HG02610 (cell line): ENCODE measurements at regions not wholly inside any gene's neighbourhood (a gene's known extent, or its start where the extent isn't known, plus 50 kb on each side); places are given as distances from the start of the nearest gene placed in this dataset.
"Not testable (repeated sequence)": the region's sequence is repeated elsewhere in the genome, so short reads cannot be mapped to it uniquely, and the experiment has no call there.

ENCODE experiments used
- ATAC-seq: cut with Tn5 transposase; IDR thresholded peaks from one replicate; pipeline ENCODE4 v1.9.1; 2021; ENCODE audit warnings: mild to moderate bottlenecking, moderate library complexity; ENCODE audit not compliant: unreplicated experiment

DNA sequence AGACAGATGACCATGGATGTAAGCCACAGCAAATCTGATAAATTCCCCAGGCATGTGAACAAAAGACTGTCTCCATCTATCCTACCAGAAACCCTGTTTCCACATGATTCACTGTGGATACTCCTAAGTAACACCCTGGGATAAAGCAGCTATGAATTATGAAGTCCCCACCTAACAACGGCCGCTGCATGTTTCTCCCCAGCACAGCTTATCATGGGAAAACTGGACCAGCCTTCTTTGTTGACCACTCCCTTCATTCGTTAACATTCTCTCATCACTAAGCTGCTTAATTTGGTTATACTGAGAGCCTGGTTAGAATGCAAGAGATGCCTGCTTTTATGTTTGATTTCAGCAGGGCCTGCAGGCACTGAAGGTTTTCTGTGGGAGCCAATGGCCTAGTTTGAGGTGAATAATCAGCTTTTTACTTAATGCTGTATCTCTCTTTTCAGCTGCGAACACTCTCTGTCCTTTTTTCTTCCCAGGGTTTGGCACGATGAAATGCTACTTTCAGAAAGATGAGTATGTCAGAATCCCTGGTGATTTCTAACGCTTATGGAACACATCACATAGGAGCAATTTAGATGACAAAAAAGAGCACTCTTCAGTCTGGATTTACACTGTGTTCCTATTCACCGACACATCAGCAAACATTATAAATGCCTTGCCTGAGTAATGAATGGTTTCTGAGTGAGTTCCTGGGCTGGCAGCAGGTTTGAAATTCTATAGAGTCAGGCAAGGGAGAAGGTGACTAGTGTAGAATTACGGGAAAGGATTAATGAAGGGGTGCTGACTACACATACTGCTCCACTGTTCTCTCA lies 318.4 kb upstream of the ZNF608 start:
- ATAC-seq = no peak

DNA sequence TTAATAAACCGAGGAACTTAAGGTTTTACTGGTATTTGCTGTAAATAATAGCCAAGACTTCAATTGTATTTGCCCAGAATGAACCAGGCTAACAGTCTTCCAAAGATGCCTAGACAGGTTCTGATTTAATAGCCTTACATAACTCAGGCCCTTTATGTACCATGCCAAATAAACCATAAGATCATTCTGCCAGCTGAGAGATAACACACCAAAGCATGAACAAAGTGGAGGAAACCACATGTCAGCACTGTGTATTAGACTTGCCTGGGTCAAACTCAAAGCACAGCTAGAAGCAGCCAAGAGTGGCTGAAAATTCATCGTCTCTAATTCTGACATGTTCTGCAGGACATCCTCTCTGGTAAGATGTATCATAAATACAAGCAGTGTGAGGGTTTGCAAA lies 319.3 kb upstream of the ZNF608 start:
- ATAC-seq = no peak

DNA sequence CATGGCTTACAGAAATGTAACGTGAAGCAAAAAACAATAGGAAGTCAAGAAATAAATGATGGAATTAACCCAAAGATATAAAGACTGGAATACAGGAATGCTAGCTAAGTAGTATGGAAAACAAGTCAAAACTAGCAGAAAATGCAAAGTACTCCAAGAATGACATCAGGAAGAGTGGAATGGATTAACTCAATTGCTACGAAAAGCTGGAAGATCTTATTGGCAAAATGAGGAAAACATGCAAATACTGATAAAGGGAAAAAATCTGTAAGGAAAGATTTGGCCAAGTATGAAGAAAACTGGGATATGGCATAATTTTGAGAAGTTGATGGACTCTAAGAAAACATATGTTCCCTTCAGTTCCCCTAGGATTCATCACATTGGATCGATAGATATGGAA lies 324.5 kb upstream of the ZNF608 start:
- ATAC-seq = no peak

DNA sequence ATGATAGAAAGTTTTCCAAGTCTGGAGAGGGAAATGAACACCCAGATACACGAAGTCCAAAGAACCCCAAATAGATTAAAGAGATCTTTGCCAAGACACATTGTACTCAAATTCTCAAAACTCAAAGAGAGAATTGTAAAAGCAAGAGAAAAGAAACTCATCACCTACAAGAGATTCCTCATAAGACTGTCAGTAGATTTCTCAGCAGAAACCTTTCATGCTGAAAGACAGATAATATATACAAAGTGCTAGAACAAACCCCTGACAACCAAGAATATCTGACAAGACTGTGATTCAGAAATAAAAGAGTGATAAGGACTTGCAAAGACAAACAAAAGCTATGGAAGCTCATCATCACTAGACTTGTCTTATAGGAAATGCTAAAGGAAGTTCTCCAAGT lies 326.7 kb upstream of the ZNF608 start:
- no peak for ATAC-seq

DNA sequence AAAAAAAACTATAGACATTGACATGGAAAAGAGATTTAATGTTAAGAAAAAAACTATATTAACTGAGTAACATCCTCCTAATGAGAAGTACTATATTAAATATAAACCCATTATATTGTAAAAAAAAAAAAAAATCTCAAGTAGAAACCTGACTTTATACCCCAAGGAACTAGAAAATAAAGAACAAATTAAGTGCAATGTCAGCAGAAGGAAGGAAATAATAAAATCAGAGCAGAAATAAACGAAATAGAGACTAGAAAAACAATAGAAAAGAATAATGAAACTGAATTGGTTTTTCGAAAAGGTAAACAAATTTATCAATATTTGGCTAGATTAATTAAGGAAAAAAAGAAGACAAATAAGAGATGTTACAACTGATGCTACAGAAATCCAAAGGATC lies 329.1 kb upstream of the ZNF608 start:
- ATAC-seq = no peak

DNA sequence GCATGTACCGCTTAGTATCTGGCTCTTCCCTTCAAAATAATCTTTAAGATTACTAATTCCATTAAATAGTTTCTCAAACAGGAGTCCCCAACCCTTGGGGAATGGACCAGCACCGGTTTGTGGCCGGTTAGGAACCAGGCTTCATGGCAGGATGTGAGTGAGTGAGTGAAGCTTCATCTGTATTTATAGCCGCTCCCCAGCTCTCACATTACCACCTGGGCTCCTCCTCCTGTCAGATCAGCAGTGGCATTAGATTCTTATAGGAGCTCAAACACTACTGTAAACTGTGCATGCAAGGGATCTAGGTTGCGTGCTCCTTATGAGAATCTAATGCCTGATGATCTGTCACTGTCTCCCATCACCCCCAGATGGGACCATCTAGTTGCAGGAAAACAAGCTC lies 332.6 kb upstream of the ZNF608 start:
- not testable (repeated sequence) for ATAC-seq

DNA sequence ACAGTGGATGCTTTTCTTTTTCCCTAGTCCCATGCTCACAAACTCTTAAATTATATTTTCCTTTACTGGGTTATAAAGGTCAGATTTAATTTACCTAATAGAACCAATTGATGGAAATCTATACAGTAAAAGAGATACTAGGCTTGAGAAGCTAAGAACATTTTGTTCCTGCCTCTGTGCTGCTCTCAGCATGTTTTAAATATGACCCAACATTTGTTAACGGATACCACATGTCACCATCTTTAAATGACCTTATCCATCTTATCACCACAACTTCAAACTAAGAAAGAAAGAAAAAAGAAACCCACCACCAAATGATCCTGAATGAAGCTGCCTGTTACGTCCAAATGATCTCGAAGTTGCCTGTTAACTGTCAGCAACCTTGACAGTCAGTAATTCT lies 334.7 kb upstream of the ZNF608 start:
- no peak for ATAC-seq

DNA sequence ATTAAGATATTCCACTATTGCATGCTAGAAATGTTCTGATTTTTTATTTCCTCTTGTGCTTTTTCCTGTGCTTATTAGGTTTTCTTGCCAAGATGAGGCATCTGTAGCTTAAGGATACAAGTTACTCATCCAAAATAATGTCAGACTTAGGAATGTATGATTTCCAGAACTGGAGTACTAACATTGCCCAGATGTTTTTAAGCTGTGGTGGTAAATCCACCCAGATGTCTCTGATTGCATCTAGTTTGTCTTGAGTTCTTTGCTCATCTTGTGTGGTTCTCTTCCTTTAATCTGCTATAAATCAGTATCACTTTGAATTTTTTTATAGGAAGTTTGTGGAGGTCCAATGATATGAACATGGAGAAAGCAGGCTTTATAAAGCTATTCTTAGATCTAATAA lies 337.5 kb upstream of the ZNF608 start:
- ATAC-seq = no peak

DNA sequence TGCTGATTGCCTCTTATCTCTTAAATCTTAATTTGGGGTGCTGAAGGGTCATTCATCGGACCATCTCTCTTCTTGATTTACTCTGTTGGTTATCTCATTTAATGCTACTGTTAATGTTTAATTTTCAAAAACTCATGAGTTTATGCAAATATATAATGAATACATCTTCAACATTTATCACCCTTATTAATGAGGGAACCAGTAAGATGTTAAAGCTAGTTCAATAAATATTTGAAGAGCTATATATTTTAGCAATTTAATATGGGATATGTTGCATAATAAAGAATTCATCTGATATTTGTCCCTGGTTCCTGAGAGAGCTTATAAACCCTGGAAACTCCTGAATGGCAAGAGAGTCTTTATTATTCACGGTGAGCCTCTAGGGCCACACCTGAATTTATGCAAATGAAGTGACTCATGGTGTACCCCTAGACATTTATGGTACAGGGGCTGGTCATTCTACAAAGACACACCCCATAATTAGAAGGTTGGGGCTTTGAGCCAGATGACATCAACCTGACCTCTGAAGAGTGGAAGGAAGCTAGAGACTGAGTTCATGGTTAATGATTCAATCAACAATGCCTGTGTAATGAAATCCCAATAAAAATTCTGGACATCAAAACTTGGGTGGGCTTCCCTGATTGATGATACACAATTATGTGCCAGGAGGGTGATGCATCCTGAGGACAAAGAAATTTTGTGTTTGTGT lies 339.5 kb upstream of the ZNF608 start:
- no peak for ATAC-seq

DNA sequence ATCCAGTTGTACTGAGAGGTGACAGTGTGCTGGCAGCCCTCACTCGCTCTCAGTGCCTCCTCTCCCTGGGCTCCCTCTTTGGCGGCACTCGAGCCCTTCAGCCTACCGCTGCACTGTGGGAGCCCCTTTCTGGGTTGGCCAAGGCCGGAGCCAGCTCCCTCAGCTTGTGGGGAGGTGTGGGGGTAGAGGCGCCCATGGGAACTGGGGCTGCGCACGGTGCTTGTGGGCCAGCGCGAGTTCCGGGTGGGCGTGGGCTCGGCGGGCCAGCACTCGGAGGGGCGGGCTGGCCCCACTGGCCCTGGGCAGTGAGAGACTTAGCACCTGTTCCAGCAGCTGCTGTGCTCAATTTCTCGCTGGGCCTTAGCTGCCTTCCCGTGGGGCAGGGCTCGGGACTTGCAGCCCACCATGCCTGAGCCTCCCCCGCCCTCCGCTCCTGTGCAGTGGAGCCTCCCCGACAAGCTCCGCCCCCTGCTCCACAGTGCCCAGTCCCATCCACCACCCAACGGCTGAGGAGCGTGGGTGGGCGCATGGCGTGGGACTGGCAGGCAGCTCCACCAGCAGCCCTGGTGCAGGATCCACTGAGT lies 342.2 kb upstream of the ZNF608 start:
- no peak for ATAC-seq

DNA sequence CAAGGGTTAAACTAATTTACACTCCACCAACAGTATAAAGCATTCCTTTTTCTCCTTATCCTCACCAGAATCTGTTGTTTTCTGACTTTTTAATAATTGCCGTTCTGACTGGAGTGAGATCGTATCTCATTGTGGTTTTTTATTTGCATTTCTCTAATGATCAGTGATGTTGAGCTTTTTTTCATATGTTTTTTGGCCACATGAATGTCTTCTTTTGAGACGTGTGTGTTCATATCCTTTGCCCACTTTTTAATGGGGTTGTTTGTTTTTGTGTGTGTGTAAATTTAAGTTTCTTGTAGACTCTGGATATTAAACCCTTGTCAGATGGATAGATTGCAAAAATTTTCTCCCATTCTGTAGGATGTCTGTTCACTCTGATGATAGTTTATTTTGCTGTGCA lies 345.7 kb upstream of the ZNF608 start:
- not testable (repeated sequence) for ATAC-seq

DNA sequence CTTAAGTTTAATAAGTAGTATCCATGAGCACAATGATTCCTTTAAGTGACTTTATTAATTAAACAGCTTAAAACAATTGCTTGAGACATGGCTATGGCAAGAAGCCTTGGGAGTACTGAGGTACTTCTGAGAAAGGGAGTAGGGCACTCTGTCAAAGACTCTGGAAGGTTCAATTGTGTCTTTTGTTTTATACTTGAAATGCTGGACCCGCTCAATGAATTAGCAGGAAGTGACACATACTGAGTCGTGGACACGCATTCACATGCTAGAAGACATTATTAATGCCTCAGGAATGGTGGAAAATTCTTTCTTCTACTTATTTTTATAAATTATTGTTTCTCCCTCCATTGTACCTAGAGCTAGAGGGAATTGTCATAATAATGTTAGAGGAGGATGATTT lies 347.3 kb upstream of the ZNF608 start:
- ATAC-seq = no peak

DNA sequence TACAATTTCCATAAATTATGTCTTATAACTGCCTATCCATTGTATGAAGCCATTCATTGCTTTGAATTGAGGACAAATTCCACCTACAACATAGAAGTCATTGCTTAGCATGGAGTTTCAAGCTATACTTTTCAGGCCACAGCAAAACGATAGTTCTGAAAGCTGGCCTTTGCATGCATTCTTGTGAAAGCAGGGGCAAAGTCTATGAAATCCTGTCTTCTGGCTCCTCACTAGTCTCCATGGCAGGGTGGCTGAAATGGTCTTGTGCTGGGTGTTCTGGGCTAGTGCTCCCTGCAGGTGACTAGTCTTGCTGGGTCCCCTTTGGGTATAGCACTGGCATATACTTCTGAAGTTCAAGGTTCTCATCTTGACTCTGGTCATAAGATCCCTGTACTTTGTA lies 353.9 kb upstream of the ZNF608 start:
- no peak for ATAC-seq

DNA sequence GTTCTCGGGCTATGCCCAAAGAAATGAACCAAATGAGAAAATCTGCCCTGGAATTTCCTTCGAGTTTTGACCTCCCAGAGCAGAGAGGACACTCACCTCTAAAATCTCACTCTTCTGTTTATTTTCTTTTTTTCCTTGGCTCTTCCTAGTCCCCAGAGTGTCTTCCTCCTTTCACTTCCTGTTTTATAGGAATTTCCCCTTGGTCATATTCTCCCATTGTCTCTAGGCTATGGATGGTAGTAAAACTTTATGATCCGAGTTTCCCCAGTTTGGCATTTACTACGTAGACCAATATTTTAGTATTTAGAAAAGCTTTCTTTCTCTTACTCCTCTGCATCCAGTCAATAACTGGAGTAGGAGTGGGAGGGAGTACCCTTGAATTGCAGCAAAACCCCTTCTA lies 354.5 kb upstream of the ZNF608 start:
- no peak for ATAC-seq

DNA sequence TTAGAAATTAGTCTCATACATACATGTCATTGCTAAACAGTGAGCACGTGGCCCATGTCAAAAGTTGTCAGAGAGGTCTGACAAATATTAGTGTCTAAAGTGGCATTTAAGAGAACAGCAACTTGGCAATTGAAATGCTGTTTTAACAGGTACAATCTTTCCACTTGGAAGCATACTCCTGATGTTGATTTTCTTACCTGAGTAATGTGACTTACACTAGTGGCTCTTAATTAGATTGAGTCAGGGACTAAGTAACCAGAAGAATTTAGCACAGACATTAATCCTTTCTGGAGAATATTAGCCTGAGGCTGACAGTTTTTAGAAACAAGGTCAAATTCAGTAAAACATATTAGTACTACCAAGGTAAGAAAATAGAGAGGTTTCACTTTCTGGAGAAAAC lies 357.0 kb upstream of the ZNF608 start:
- no peak for ATAC-seq

DNA sequence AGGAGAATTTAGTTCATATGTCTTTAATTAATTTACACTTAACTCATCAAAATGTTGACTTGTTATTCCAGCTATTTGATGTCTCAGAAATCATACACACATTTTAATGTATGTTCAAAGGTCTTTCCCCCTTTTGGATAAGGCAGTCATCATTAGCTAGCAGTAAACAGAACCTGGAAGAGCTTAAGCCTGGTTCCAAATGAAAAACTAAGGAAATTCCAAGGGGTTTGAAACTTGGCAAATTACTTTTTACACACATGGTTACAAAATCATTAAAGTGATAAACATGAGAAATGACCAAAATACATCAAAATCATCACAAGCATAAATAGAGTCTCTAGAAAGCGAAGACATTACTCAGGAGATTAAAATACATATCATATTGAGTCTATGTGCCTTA lies 359.8 kb upstream of the ZNF608 start:
- no peak for ATAC-seq

DNA sequence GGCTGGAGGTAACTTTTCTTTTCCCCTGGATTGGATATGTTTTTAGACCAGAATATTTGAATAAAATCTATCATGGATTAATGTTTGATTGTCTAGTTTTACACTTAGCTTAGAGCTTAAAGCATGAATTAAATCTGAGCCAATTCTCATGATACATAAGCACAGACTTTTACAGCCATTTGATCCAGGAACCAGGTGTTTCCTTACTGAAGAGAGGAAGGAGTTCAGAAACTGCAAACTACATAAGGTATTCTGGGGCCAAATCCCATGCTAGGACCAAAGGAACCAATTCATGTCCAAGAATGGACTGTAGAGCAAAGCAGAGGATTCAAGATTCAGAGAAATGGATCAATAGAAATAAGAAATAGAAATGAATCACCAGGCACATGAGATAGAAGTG lies 360.4 kb upstream of the ZNF608 start:
- no peak for ATAC-seq

DNA sequence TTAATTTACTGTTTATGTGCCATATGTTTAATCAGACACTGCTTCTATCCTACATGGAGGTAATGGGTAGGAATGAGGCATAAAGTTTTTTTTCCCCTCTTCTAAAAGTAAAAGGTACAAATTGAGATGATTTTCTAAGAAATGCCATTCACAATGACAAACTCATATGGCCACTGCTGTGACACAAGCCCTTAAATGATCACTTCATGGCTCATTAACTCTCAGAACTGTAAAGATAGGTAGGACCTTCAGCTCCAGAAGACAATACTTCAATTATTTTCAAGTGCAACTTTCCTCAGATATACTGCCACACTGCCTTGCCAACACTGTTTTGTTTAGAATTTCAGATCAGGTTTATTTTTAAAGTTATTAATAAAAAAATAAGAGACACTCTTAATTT lies 362.9 kb upstream of the ZNF608 start:
- no peak for ATAC-seq

DNA sequence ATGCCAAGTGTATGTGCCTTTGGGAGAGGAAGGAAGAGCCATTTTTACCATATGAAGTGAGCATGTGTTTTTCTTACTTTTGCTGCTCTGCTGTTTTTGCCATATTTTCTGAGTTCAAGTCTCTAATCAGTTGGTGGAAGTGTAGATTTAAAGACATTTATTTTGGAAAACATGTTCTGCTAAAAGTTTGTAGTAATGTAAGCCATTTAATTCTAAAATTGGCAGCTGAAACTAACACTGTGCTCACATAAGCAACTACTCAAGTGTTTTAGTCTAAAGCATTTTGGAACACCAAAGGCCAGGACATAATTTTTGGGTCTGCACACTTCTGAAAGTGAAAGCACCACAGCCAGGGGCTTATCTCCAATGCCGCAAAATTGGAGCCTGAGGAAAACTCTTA lies 363.4 kb upstream of the ZNF608 start:
- ATAC-seq = no peak

DNA sequence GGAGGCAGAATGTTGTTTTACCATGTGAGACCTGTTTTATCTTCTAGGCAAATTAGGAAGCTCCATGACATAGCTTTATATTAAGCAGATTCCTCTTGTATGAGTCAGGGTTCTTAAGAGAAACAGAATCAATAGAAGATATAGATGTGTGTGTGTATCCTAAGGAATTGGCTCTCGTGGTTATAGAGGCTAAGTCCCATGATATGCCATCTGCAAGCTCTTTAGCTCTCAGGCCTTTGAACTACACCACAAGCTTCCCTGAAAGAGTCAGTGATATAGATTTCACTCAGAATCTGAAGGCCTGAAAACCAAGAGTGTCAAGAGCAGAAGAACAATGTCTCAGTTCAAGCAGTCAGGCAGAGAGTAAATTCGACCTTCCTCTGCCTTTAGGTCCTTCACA lies 365.8 kb upstream of the ZNF608 start:
- no peak for ATAC-seq

DNA sequence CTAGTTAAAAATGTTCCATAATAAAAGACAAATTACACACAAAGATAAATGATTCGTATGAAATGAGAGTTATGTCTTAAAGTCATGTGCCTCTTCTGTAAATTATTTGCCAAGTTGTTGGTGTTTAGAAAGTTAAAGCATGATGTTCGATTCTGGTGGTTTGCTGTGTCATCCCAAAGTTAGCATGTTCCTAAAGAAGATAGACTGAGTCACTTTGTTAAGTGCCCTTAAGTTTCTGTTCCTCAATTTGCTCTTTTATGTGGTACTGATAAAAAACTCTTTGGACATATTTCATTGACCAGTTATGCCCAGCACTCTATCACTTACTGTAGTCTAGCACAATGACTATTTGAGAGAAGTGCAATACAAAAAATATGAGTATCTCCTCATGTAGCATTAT lies 366.9 kb upstream of the ZNF608 start:
- ATAC-seq = peak; percentile 89

DNA sequence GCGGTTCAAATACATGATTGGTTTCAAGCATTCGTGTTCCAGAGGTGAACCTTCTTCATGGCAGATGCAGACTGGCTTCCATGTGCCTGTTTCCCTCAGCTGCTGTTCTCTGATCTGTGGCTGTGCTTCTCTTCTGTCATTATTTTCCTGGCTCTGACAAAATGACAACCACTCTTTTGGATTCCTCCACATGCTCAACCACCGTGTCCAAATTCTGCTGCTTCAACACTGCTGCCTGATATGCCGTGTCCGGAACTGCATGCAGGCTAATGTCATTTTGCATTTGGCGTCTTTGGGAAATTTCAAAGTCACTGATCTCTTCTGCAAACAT lies 368.7 kb upstream of the ZNF608 start:
- no peak for ATAC-seq
